ENCODE measurements at regions not wholly inside any gene's neighbourhood (a gene's known extent, or its start where the extent isn't known, plus 50 kb on each side); places are given as distances from the start of the nearest gene placed in this dataset.

DNA sequence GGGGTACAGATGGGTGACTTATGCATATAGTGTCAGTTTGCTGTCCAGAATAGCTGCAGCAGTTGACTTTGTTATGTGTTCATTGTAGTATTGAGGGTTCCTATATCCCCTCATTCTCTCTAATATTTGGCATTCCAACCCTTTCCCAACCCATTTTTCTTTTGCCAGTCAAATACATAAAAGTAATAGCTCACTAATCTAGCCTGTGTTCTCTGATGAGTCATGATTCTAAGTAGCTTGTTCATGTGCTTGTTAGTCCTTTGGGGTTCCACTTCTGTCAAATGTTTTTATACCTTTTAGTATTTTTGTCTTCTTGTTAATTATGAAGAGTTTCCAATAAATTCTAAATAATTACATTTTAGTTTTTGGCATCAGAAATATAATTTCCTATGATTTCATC, 99.2 kb upstream of the MROH9 start:
- TF ChIP-seq, protein P1, sequence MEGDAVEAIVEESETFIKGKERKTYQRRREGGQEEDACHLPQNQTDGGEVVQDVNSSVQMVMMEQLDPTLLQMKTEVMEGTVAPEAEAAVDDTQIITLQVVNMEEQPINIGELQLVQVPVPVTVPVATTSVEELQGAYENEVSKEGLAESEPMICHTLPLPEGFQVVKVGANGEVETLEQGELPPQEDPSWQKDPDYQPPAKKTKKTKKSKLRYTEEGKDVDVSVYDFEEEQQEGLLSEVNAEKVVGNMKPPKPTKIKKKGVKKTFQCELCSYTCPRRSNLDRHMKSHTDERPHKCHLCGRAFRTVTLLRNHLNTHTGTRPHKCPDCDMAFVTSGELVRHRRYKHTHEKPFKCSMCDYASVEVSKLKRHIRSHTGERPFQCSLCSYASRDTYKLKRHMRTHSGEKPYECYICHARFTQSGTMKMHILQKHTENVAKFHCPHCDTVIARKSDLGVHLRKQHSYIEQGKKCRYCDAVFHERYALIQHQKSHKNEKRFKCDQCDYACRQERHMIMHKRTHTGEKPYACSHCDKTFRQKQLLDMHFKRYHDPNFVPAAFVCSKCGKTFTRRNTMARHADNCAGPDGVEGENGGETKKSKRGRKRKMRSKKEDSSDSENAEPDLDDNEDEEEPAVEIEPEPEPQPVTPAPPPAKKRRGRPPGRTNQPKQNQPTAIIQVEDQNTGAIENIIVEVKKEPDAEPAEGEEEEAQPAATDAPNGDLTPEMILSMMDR (IDR thresholded peaks at IDR 0.05): no peak
- no peak for TF ChIP-seq POLR2A (IDR thresholded peaks at IDR 0.05)
